IMR-90 (cell line): ENCODE measurements at regions not wholly inside any gene's neighbourhood (a gene's known extent, or its start where the extent isn't known, plus 50 kb on each side); places are given as distances from the start of the nearest gene placed in this dataset.
"Not testable (repeated sequence)": the region's sequence is repeated elsewhere in the genome, so short reads cannot be mapped to it uniquely, and the experiment has no call there.

Experiments used
- ATAC-seq: fragments of 200-7000 bp; cut with Tn5 transposase; 2 replicates; pipeline ENCODE4 v1.9.1; 2020; ENCODE audit warnings: low read depth, mild to moderate bottlenecking, moderate library complexity
- BruUV-seq: library from RNA; stranded (reverse); fragments of 400-500 nt; replicated peaks from 2 replicates; lab custom pipeline; 2021; lab: Mats Ljungman, UMichigan
- CTCF ChIA-PET: fragments of 300-600 bp; formaldehyde crosslinking; extraction: SDS; loops from one replicate; lab custom pipeline; 2021; ENCODE audit warnings: antibody characterized with exemption; lab: Yijun Ruan, JAX
- POLR2A ChIA-PET: fragments of 300-600 bp; sonication (Branson Sonifier 250); formaldehyde crosslinking; loops from one replicate; lab custom pipeline; 2022; ENCODE audit warnings: antibody characterized with exemption; ENCODE audit not compliant: unreplicated experiment; lab: Charles Lee
- DNase-seq: peaks from one replicate; pipeline ENCODE4 v3.0.0; 2013
- H2AFZ ChIP-seq: replicated peaks from 2 replicates; pipeline ENCODE3; 2013; ENCODE audit warnings: low read length, mild to moderate bottlenecking; ENCODE audit not compliant: poor library complexity
- H2AK5ac ChIP-seq: 2 replicates; pipeline ENCODE4 v1.6.1; 2013; ENCODE audit warnings: low read depth, low read length, inconsistent platforms
- H2AK9ac ChIP-seq: replicated peaks from 2 replicates; pipeline ENCODE3; 2013; ENCODE audit warnings: mild to moderate bottlenecking, low read depth, low read length, moderate library complexity; ENCODE audit not compliant: poor library complexity
- H2BK120ac ChIP-seq: 2 replicates; pipeline ENCODE4 v1.6.1; 2013; ENCODE audit warnings: low read depth, low read length, inconsistent platforms
- H2BK15ac ChIP-seq: 3 replicates; pipeline ENCODE4 v1.6.1; 2013; ENCODE audit warnings: low read depth, low read length, inconsistent platforms
- H2BK20ac ChIP-seq: 2 replicates; pipeline ENCODE4 v1.6.1; 2013; ENCODE audit warnings: low read depth, mild to moderate bottlenecking, inconsistent platforms, low read length, moderate library complexity
- H2BK5ac ChIP-seq: 2 replicates; pipeline ENCODE4 v1.6.1; 2013; ENCODE audit warnings: mild to moderate bottlenecking, low read depth, low read length, inconsistent platforms; ENCODE audit not compliant: poor library complexity, severe bottlenecking
- H3K14ac ChIP-seq: replicated peaks from 2 replicates; pipeline ENCODE4 v1.6.1; 2013; ENCODE audit warnings: low read depth, low read length, inconsistent platforms
- H3K18ac ChIP-seq: 2 replicates; pipeline ENCODE4 v1.6.1; 2013; ENCODE audit warnings: low read depth, low read length, control low read depth
- H3K23ac ChIP-seq: 2 replicates; pipeline ENCODE4 v1.6.1; 2013; ENCODE audit warnings: low read depth, low read length, inconsistent platforms
- H3K27ac ChIP-seq: 2 replicates; pipeline ENCODE4 v1.5.1; 2013; ENCODE audit warnings: mild to moderate bottlenecking, control low read depth, low read length; ENCODE audit not compliant: insufficient read depth
- H3K27me3 ChIP-seq: 2 replicates; pipeline ENCODE4 v1.6.1; 2013; ENCODE audit warnings: low read length; ENCODE audit not compliant: control insufficient read depth, insufficient read depth
- H3K36me3 ChIP-seq: 2 replicates; pipeline ENCODE4 v1.6.1; 2013; ENCODE audit warnings: low read length, mixed read lengths; ENCODE audit not compliant: control insufficient read depth, insufficient read depth
- H3K4ac ChIP-seq: 2 replicates; pipeline ENCODE4 v1.6.1; 2013; ENCODE audit warnings: low read depth, low read length, inconsistent platforms
- H3K4me1 ChIP-seq: 2 replicates; pipeline ENCODE4 v1.6.1; 2013; ENCODE audit warnings: low read length, mixed read lengths; ENCODE audit not compliant: control insufficient read depth, insufficient read depth
- H3K4me2 ChIP-seq: 2 replicates; pipeline ENCODE4 v1.6.1; 2013; ENCODE audit warnings: low read depth, mild to moderate bottlenecking, control low read depth, low read length, moderate library complexity
- H3K4me3 ChIP-seq: 2 replicates; pipeline ENCODE4 v1.5.1; 2013; ENCODE audit warnings: low read depth, mild to moderate bottlenecking, control low read depth, low read length, moderate library complexity; ENCODE audit not compliant: insufficient read depth
- H3K56ac ChIP-seq: 2 replicates; pipeline ENCODE4 v1.6.1; 2013; ENCODE audit warnings: low read length, inconsistent platforms; ENCODE audit not compliant: insufficient read depth; ENCODE audit errors: extremely low read depth
- H3K79me1 ChIP-seq, 2 experiments: 2 replicates each; pipeline ENCODE4 v1.6.1; 2013; ENCODE audit warnings: low read length in 2 of 2, inconsistent platforms in 1 of 2, low read depth in 1 of 2
- H3K9ac ChIP-seq: 2 replicates; pipeline ENCODE4 v1.6.1; 2013; ENCODE audit warnings: low read depth, low read length, control low read depth
- H3K9me1 ChIP-seq: 2 replicates; pipeline ENCODE4 v1.6.1; 2013; ENCODE audit warnings: low read length, inconsistent platforms; ENCODE audit not compliant: insufficient read depth
- H3K9me3 ChIP-seq: 2 replicates; pipeline ENCODE4 v1.6.1; 2013; ENCODE audit warnings: low read length; ENCODE audit not compliant: control insufficient read depth, insufficient read depth
- H4K20me1 ChIP-seq: 2 replicates; pipeline ENCODE4 v1.6.1; 2013; ENCODE audit warnings: low read length, inconsistent platforms; ENCODE audit not compliant: insufficient read depth
- H4K5ac ChIP-seq: 2 replicates; pipeline ENCODE4 v1.6.1; 2013; ENCODE audit warnings: mild to moderate bottlenecking, low read depth, low read length, control low read depth
- H4K8ac ChIP-seq, 2 experiments: 2 replicates each; pipeline ENCODE4 v1.6.1; 2013; ENCODE audit warnings: low read depth in 2 of 2, low read length in 2 of 2, control low read depth in 1 of 2, inconsistent platforms in 1 of 2
- H4K91ac ChIP-seq: 2 replicates; pipeline ENCODE4 v1.6.1; 2013; ENCODE audit warnings: low read depth, low read length, inconsistent platforms; ENCODE audit not compliant: insufficient read depth
- WGBS, 2 experiments: methylation state at CpG; one replicate each; pipeline versions ENCODE4 v1.1.5 to v1.1.7; 2013; ENCODE audit warnings: missing lambda C conversion rate in 2 of 2; ENCODE audit not compliant: insufficient read length in 1 of 2; ENCODE audit errors: extremely low coverage in 2 of 2; 5-methylcytosine and 5-hydroxymethylcytosine counted together
- dilution Hi-C: fragments of 300-500 bp; cut with HindIII; formaldehyde crosslinking; loops from one replicate; pipeline ENCODE4 v1.14.3; 2018; ENCODE audit warnings: low sequenced_read_pairs; ENCODE audit not compliant: unreplicated experiment
- in situ Hi-C: fragments of 300-500 bp; cut with MboI; formaldehyde crosslinking; loops from 3 replicates; pipeline ENCODE4 v1.14.3; 2019; ENCODE audit warnings: low sequenced_read_pairs, inconsistent platforms, mixed read lengths
- intact Hi-C: fragments of 100-400 bp; cut with micrococcal nuclease; formaldehyde crosslinking; loops from 2 replicates; pipeline ENCODE4 v1.10.0; 2022

DNA sequence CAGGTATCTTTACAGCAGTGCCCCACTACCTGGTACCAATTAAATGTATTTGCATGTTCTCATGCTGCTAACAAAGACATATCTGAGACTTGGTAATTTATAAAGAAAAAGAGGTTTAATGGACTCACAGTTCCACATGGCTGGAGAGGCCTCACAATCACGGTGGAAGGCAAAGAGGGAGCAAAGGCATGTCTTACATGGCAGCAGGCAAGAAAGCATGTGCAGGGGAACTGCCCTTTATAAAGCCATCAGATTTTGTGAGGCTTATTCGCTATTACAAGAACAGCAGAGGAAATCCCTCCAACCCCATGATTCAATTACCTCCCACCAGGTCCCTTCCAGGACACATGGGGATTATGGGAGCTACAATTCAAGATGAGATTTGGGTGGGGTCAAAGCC is 512.1 kb upstream of the ADGRB3 start:
- H2AK5ac ChIP-seq, H3K23ac ChIP-seq, H4K8ac ChIP-seq, H2BK5ac ChIP-seq, H3K79me1 ChIP-seq, H2BK120ac ChIP-seq, H3K36me3 ChIP-seq, H3K27ac ChIP-seq, H3K18ac ChIP-seq, H3K9ac ChIP-seq, H3K4me2 ChIP-seq, H3K27me3 ChIP-seq, POLR2A ChIA-PET, H3K9me1 ChIP-seq, H4K91ac ChIP-seq, H3K14ac ChIP-seq, intact Hi-C loops, in situ Hi-C loops, H3K9me3 ChIP-seq, H3K4me3 ChIP-seq, H2BK15ac ChIP-seq, H2BK20ac ChIP-seq, DNase-seq, H2AFZ ChIP-seq, H3K56ac ChIP-seq, BruUV-seq, H3K4ac ChIP-seq, H4K20me1 ChIP-seq, dilution Hi-C loops, H3K4me1 ChIP-seq, CTCF ChIA-PET, H4K5ac ChIP-seq, ATAC-seq, H2AK9ac ChIP-seq: not testable (repeated sequence)
- WGBS, 2 experiments: no CpG with 5 or more reads among the region's 2 CpGs
